HEK293T (cell line): ENCODE measurements at regions not wholly inside any gene's neighbourhood (a gene's known extent, or its start where the extent isn't known, plus 50 kb on each side); places are given as distances from the start of the nearest gene placed in this dataset.
"Not testable (repeated sequence)": the region's sequence is repeated elsewhere in the genome, so short reads cannot be mapped to it uniquely, and the experiment has no call there.

Experiments used
- CTCF ChIA-PET: fragments of 350-600 bp; formaldehyde crosslinking; extraction: SDS; loops from one replicate; lab custom pipeline; 2021; ENCODE audit warnings: antibody characterized with exemption, inconsistent platforms; lab: Yijun Ruan, JAX
- POLR2A ChIA-PET: fragments of 350-600 bp; formaldehyde crosslinking; extraction: SDS; loops from one replicate; lab custom pipeline; 2020; ENCODE audit warnings: antibody characterized with exemption, inconsistent platforms; lab: Yijun Ruan, JAX
- DNase-seq: peaks from one replicate; pipeline ENCODE4 v3.0.0; 2012; ENCODE audit warnings: mixed read lengths; ENCODE audit errors: extremely low spot score
- ARNT ChIP-seq: fragments of 450-650 bp; IDR thresholded peaks from 2 replicates; pipeline ENCODE4 v1.6.1; 2017; ENCODE audit warnings: mild to moderate bottlenecking
- BHLHE40 ChIP-seq: fragments of 450-650 bp; IDR thresholded peaks from 2 replicates; pipeline ENCODE4 v1.6.1; 2016; ENCODE audit warnings: mild to moderate bottlenecking, moderate library complexity, borderline replicate concordance
- CTBP1 ChIP-seq: fragments of 450-650 bp; IDR thresholded peaks from 2 replicates; pipeline ENCODE4 v1.6.1; 2016; ENCODE audit warnings: borderline replicate concordance
- ELF4 ChIP-seq: fragments of 450-650 bp; IDR thresholded peaks from 2 replicates; pipeline ENCODE4 v1.6.1; 2017; ENCODE audit warnings: antibody characterized with exemption
- FOXA1 ChIP-seq: fragments of 450-650 bp; IDR thresholded peaks from 2 replicates; pipeline ENCODE4 v1.6.1; 2016; ENCODE audit warnings: mild to moderate bottlenecking
- FOXK2 ChIP-seq: fragments of 450-650 bp; IDR thresholded peaks from 2 replicates; pipeline ENCODE4 v1.6.1; 2016; ENCODE audit warnings: mild to moderate bottlenecking
- FOXM1 ChIP-seq: fragments of 450-650 bp; IDR thresholded peaks from 2 replicates; pipeline ENCODE4 v1.6.1; 2017; ENCODE audit warnings: mild to moderate bottlenecking, borderline replicate concordance
- HDGF ChIP-seq: fragments of 450-650 bp; IDR thresholded peaks from 2 replicates; pipeline ENCODE4 v1.6.1; 2017; ENCODE audit warnings: antibody characterized with exemption, borderline replicate concordance
- L3MBTL2 ChIP-seq: fragments of 450-650 bp; conservative IDR thresholded peaks from 2 replicates; pipeline ENCODE4 v1.6.1; 2016; ENCODE audit warnings: mild to moderate bottlenecking
- LEF1 ChIP-seq: fragments of 450-650 bp; IDR thresholded peaks from 2 replicates; pipeline ENCODE4 v1.6.1; 2017; ENCODE audit warnings: mild to moderate bottlenecking, borderline replicate concordance
- NFRKB ChIP-seq: fragments of 450-650 bp; IDR thresholded peaks from 2 replicates; pipeline ENCODE4 v1.6.1; 2016; ENCODE audit warnings: mild to moderate bottlenecking, moderate library complexity
- PKNOX1 ChIP-seq: fragments of 450-650 bp; IDR thresholded peaks from 2 replicates; pipeline ENCODE4 v1.6.1; 2016
- SP1 ChIP-seq: fragments of 450-650 bp; IDR thresholded peaks from 2 replicates; pipeline ENCODE4 v1.6.1; 2017
- SUZ12 ChIP-seq: fragments of 450-650 bp; IDR thresholded peaks from 2 replicates; pipeline ENCODE4 v1.6.1; 2016; ENCODE audit warnings: mild to moderate bottlenecking
- TARDBP ChIP-seq: fragments of 450-650 bp; IDR thresholded peaks from 2 replicates; pipeline ENCODE4 v1.6.1; 2016
- ZNF384 ChIP-seq: fragments of 450-650 bp; IDR thresholded peaks from 2 replicates; pipeline ENCODE4 v1.6.1; 2016

- DNase-seq = no peak
- POLR2A ChIA-PET = no interaction called here
- no peak for TF ChIP-seq ZNF384
- no peak for TF ChIP-seq ELF4
- no peak for TF ChIP-seq SUZ12
- no peak for TF ChIP-seq FOXA1
- no peak for TF ChIP-seq ARNT
- no peak for TF ChIP-seq CTBP1
- no peak for TF ChIP-seq BHLHE40
- TF ChIP-seq TARDBP = no peak
- no peak for TF ChIP-seq HDGF
- TF ChIP-seq L3MBTL2 = no peak
- TF ChIP-seq PKNOX1 = no peak
- no peak for TF ChIP-seq FOXM1
- TF ChIP-seq LEF1 = no peak
- no peak for TF ChIP-seq FOXK2
- TF ChIP-seq NFRKB = no peak
- CTCF ChIA-PET = no interaction called here
Measured at GRCh38 chr11:57890521-57890920, 128.9 kb downstream of the CTNND1 start.

GRCh38 chr11:57893200-57893599 is 130.5 kb upstream of the OR9Q1 start:
- DNase-seq, POLR2A ChIA-PET, CTCF ChIA-PET: not testable (repeated sequence)

GRCh38 chr11:57896361-57897145 is 127.1 kb upstream of the OR9Q1 start:
- TF ChIP-seq ZNF384 = no peak
- no peak for TF ChIP-seq TARDBP
- DNase-seq = no peak
- CTCF ChIA-PET = no interaction called here
- POLR2A ChIA-PET = no interaction called here

GRCh38 chr11:57899378-57899777 is 124.3 kb upstream of the OR9Q1 start:
- no peak for DNase-seq
- TF ChIP-seq TARDBP (no peak), NFRKB (no peak), ARNT (no peak), HDGF (no peak), FOXM1 (no peak)
- CTCF ChIA-PET = interaction anchor here (0.6 kb wide), 1 partner anchor 24 kb away, joined by 4 read pairs; no protein-coding TSS in a partner anchor
- POLR2A ChIA-PET = no interaction called here

- TF ChIP-seq FOXA1 = no peak
- TF ChIP-seq ZNF384 = no peak
- TF ChIP-seq CTBP1 = no peak
- no peak for TF ChIP-seq ARNT
- CTCF ChIA-PET = no interaction called here
- no peak for DNase-seq
- POLR2A ChIA-PET = no interaction called here
Measured at GRCh38 chr11:57900320-57900719, 123.4 kb upstream of the OR9Q1 start.

- POLR2A ChIA-PET = no interaction called here
- no peak for DNase-seq
- no peak for TF ChIP-seq LEF1
- TF ChIP-seq SP1 = no peak
- no peak for TF ChIP-seq L3MBTL2
- no peak for TF ChIP-seq NFRKB
- no peak for TF ChIP-seq FOXA1
- TF ChIP-seq TARDBP = no peak
- no peak for TF ChIP-seq FOXM1
- no peak for TF ChIP-seq CTBP1
- CTCF ChIA-PET = interaction anchor here (0.6 kb wide), 1 partner anchor 96 kb away, joined by 4 read pairs; no protein-coding TSS in a partner anchor
Measured at GRCh38 chr11:57901278-57901677, 122.4 kb upstream of the OR9Q1 start.

GRCh38 chr11:57901756-57902155 is 121.9 kb upstream of the OR9Q1 start:
- CTCF ChIA-PET = interaction anchor here (0.6 kb wide), 1 partner anchor 97 kb away, joined by 4 read pairs; no protein-coding TSS in a partner anchor
- TF ChIP-seq ELF4 (no peak), CTBP1 (no peak), PKNOX1 (no peak), FOXM1 (no peak), ZNF384 (no peak), HDGF (no peak), L3MBTL2 (no peak), TARDBP (no peak)
- POLR2A ChIA-PET = no interaction called here
- no peak for DNase-seq

- CTCF ChIA-PET = no interaction called here
- POLR2A ChIA-PET = no interaction called here
- TF ChIP-seq HDGF = no peak
- DNase-seq = no peak
Measured at GRCh38 chr11:57903011-57903410, 120.7 kb upstream of the OR9Q1 start.
